Fibroblast of villous mesenchyme (primary cell): ENCODE measurements at regions not wholly inside any gene's neighbourhood (a gene's known extent, or its start where the extent isn't known, plus 50 kb on each side); places are given as distances from the start of the nearest gene placed in this dataset.

Experiments
- DNase-seq: peaks from one replicate; pipeline ENCODE4 v3.0.0-alpha.2; 2010; ENCODE audit warnings: low read depth
- H3K4me3 ChIP-seq: 2 replicates; pipeline ENCODE4 v1.5.1; 2011; ENCODE audit warnings: low read depth, mild to moderate bottlenecking, low read length
- TF ChIP-seq, protein P1 (sequence below): IDR thresholded peaks from 2 replicates; pipeline ENCODE4 v1.5.1; 2012; ENCODE audit warnings: low read depth, mild to moderate bottlenecking, low read length; ENCODE audit not compliant: insufficient read depth

DNA sequence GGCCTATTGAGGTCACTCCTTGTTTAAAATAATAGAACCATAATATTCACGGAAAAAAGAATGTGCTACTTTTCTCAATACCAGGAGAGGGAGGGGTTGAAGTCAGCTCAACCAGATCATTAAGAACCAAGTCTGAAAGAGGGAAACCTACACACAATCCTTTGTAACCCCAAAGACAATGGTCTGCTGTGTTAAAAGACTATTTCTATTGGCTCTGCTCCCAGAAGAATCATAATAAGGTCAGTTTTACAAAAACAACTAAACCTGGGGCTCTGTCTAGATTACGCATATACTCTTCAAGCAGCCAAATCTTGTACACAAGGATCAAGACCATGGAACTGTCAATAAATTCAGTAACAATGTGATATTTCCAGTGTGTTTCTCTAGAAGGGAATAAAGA is 177.2 kb upstream of the CRIM1 start:
- H3K4me3 ChIP-seq = no peak overlapping the region
- DNase-seq = no peak
- TF ChIP-seq, protein P1, sequence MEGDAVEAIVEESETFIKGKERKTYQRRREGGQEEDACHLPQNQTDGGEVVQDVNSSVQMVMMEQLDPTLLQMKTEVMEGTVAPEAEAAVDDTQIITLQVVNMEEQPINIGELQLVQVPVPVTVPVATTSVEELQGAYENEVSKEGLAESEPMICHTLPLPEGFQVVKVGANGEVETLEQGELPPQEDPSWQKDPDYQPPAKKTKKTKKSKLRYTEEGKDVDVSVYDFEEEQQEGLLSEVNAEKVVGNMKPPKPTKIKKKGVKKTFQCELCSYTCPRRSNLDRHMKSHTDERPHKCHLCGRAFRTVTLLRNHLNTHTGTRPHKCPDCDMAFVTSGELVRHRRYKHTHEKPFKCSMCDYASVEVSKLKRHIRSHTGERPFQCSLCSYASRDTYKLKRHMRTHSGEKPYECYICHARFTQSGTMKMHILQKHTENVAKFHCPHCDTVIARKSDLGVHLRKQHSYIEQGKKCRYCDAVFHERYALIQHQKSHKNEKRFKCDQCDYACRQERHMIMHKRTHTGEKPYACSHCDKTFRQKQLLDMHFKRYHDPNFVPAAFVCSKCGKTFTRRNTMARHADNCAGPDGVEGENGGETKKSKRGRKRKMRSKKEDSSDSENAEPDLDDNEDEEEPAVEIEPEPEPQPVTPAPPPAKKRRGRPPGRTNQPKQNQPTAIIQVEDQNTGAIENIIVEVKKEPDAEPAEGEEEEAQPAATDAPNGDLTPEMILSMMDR = no peak

GRCh38 chr2:36177282-36177681 is 178.3 kb upstream of the CRIM1 start:
- TF ChIP-seq, protein P1 = no peak
- no peak for DNase-seq
- H3K4me3 ChIP-seq = no peak overlapping the region

GRCh38 chr2:36174920-36175319 is 180.7 kb upstream of the CRIM1 start:
- DNase-seq = no peak
- TF ChIP-seq, protein P1 = no peak
- H3K4me3 ChIP-seq = no peak overlapping the region

GRCh38 chr2:36173760-36174404 is 181.7 kb upstream of the CRIM1 start:
- H3K4me3 ChIP-seq = no peak overlapping the region
- TF ChIP-seq, protein P1 = no peak
- DNase-seq = no peak

DNA sequence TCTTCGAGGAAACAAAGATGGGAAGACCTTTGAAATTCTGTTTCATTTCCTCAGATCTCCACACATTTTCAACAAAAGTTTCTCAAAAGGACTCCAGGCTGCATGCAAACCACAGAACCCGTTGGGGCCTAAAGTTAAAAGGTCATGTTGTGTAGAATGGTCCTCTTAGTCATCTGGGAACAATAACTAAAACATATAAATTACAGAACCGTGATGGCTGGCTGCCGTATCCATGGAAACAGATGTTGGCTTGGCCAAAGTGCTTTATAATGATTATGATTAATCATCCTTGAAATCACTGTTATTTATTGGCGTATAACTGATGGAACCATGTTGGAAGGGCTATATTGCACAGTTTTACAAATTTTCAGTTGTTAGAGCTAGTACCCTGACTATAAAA is 182.8 kb upstream of the CRIM1 start:
- DNase-seq = no peak
- TF ChIP-seq, protein P1 = no peak

GRCh38 chr2:36170805-36171204 is 184.8 kb upstream of the CRIM1 start:
- H3K4me3 ChIP-seq = no peak overlapping the region
- TF ChIP-seq, protein P1 = no peak
- DNase-seq = no peak

More for the DNA sequence above, 182.8 kb upstream of the CRIM1 start:
- no peak overlapping the region for H3K4me3 ChIP-seq

DNA sequence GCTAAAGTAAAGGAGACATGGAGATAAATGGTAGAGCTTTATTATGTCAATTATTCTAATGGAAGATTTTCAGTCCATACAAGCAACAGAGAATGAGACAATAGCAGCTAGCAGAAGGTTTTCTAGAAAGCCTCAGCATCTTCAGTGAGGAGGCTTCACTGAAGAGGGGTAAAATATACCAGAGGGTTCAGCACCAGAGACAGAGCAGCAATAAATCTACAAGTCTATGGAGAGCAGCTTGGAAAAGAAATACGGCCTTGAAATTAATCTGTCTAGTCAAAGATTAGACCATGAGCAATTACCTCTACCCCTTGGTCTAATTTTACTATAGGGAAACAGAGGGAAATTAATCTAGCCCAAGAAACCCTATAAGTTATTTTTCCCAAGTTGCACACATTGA is 185.7 kb upstream of the CRIM1 start:
- TF ChIP-seq, protein P1 = no peak
- DNase-seq = no peak
- no peak overlapping the region for H3K4me3 ChIP-seq
